ENCODE measurements at regions not wholly inside any gene's neighbourhood (a gene's known extent, or its start where the extent isn't known, plus 50 kb on each side); places are given as distances from the start of the nearest gene placed in this dataset.

- no peak for DNase-seq
- Histone ChIP-seq H3K27me3 (no peaks in the 10 kb centered on the region), H3K4me3 (no peak overlapping the region), H3K4me1 (no peaks in the 10 kb centered on the region), H3K36me3 (no peaks in the 10 kb centered on the region), H3K9me3 (no peaks in the 10 kb centered on the region), H3K27ac (no peak overlapping the region)
- no peak for ATAC-seq
- no peak for TF ChIP-seq CTCF (IDR thresholded peaks at IDR 0.05)
- intact Hi-C loops (cut with DNase I) = no loop called here
Measured at GRCh38 chr16:64153718-64154117, 968.1 kb downstream of the CDH11 start.

GRCh38 chr16:64151990-64152767 lies 969.7 kb downstream of the CDH11 start:
- Histone ChIP-seq H3K4me1 (no peaks in the 10 kb centered on the region), H3K4me3 (no peak overlapping the region), H3K27me3 (no peaks in the 10 kb centered on the region), H3K9me3 (no peaks in the 10 kb centered on the region), H3K36me3 (no peaks in the 10 kb centered on the region), H3K27ac (no peak overlapping the region)
- no peak for TF ChIP-seq CTCF (IDR thresholded peaks at IDR 0.05)
- intact Hi-C loops (cut with DNase I) = no loop called here
- ATAC-seq (no peak), DNase-seq (no peak)

- Histone ChIP-seq H3K36me3 (no peaks in the 10 kb centered on the region), H3K4me3 (no peak overlapping the region), H3K4me1 (no peaks in the 10 kb centered on the region), H3K27ac (no peak overlapping the region), H3K27me3 (no peaks in the 10 kb centered on the region), H3K9me3 (no peaks in the 10 kb centered on the region)
- no peak for ATAC-seq
- no peak for TF ChIP-seq CTCF (IDR thresholded peaks at IDR 0.05)
- intact Hi-C loops (cut with DNase I) = no loop called here
- DNase-seq = no peak
Measured at GRCh38 chr16:64150193-64150592, 971.7 kb downstream of the CDH11 start.

- Histone ChIP-seq H3K27ac (no peak overlapping the region), H3K27me3 (no peaks in the 10 kb centered on the region), H3K4me1 (no peaks in the 10 kb centered on the region), H3K36me3 (no peaks in the 10 kb centered on the region), H3K9me3 (no peaks in the 10 kb centered on the region), H3K4me3 (no peak overlapping the region)
- intact Hi-C loops (cut with DNase I) = no loop called here
- no peak for ATAC-seq
- no peak for DNase-seq
- no peak for TF ChIP-seq CTCF (IDR thresholded peaks at IDR 0.05)
Measured at GRCh38 chr16:64149756-64150155, 972.1 kb downstream of the CDH11 start.

GRCh38 chr16:64148356-64148755 lies 973.5 kb downstream of the CDH11 start:
- no peak for DNase-seq
- Histone ChIP-seq H3K4me3 (no peak overlapping the region), H3K9me3 (no peaks in the 10 kb centered on the region), H3K36me3 (no peaks in the 10 kb centered on the region), H3K27me3 (no peaks in the 10 kb centered on the region), H3K27ac (no peak overlapping the region), H3K4me1 (no peaks in the 10 kb centered on the region)
- intact Hi-C loops (cut with DNase I) = no loop called here
- no peak for TF ChIP-seq CTCF (IDR thresholded peaks at IDR 0.05)
- ATAC-seq = no peak

- H3K9me3 ChIP-seq = no peaks in the 10 kb centered on the region
- no peaks in the 10 kb centered on the region for H3K4me1 ChIP-seq
- H3K27ac ChIP-seq = no peak overlapping the region
- no peak for DNase-seq
- H3K36me3 ChIP-seq = no peaks in the 10 kb centered on the region
- H3K4me3 ChIP-seq = no peak overlapping the region
- no peak for TF ChIP-seq CTCF (IDR thresholded peaks at IDR 0.05)
- ATAC-seq = no peak
- intact Hi-C loops (cut with DNase I) = no loop called here
- H3K27me3 ChIP-seq = no peaks in the 10 kb centered on the region
Measured at GRCh38 chr16:64147941-64148340, 973.9 kb downstream of the CDH11 start.

All from upper lobe of right lung (tissue), 1 donor.